Eye (tissue), 1 donor: ENCODE measurements at regions not wholly inside any gene's neighbourhood (a gene's known extent, or its start where the extent isn't known, plus 50 kb on each side); places are given as distances from the start of the nearest gene placed in this dataset.
A peak's percentile ranks its signal among the peaks of the same experiment; 100 is the strongest.
"Not testable (repeated sequence)": the region's sequence is repeated elsewhere in the genome, so short reads cannot be mapped to it uniquely, and the experiment has no call there.

Experiments used
- DNase-seq: peaks from one replicate; pipeline ENCODE4 v3.0.0-alpha.2; 2015

DNA sequence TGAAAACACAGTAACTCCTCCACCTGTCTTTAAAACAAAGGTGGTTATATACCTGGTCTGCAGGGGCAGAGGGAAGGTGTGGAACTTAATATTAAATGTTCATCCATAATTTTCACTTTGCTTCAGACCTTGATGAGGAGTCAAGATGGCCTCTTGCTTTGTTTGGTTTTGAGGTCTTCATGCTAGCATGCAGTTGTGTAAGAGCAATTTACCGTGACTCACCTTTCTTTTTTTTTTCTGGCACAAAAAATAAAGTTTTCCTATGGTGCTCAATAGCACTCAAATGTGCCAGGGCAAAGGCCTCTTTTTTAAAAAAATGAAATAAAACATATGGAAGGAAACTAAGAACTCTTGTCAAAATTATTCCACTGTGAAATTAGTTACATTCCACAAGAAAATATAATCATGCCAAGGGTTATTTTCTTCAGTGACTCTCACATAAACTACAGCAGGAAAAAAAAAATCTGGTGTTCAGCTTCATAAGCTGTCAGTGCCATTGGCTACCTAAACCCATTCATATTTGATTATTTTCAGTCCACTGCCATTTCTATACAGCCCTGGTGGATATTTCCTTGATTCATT is 128.2 kb downstream of the SLC7A11 start:
- DNase-seq: no peak

DNA sequence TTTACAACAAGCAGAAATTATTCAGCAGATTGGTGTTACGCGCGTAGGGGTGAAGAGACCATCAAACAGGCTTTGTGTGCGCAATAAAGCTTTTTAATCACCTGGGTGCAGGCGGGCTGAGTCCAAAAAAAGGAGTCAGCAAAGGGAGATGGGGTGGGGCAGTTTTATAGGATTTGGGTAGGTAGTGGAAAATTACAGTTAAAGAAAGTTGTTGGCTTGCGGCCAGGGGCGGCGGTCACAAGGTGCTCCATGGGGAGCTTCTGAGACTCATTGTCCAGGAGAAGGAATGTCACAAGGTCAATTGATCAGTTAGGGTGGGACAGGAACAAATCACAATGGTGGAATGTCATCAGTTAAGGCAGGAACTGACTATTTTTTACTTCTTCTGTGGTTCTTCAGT is 129.3 kb downstream of the SLC7A11 start:
- DNase-seq: not testable (repeated sequence)

DNA sequence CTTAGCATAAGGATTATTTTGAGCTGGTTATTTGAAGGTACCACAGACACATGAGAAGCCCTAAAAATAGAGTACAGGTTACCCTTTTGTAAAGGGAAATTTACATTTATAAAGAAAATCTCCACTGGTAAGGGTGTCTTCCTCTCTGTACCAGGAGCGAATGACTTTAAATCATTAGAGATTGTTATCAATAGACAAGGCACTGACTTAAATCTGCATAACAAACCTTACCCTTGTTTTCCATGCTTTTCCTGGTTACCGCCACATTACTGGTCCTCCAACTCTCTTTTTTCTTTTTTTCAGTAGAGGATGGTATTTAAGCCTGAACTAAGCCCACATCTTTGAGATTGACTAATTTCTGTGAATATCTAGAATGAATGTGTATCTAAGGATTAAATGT is 129.8 kb downstream of the SLC7A11 start:
- DNase-seq: no peak

- DNase-seq: no peak
These were observed 130.6 kb downstream of the SLC7A11 start for GRCh38 chr4:138111462-138112000.

- no peak for DNase-seq
These were observed 131.3 kb downstream of the SLC7A11 start for GRCh38 chr4:138110815-138111214.

DNA sequence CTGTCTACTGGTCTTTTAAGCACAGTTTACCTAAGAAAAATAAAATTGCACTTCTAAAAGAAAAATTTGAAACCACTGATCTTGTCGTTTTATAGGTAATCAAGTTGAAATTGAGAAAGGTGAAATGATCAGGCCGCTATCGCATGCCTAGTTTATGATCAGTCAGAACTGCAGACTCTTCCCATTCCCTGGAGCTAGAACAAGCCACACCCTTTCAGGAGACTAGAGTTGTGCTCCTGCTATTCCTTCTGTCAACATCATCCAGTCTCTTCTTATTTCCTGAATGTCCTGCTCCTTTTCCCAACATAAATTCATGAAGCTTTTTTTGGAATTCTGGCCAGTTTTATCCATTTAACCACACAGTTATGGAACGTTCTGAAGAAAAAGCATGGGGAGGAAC is 135.1 kb downstream of the SLC7A11 start:
- no peak for DNase-seq

GRCh38 chr4:138105331-138105730 is 136.8 kb downstream of the SLC7A11 start:
- no peak for DNase-seq

GRCh38 chr4:138104284-138104680 is 137.9 kb downstream of the SLC7A11 start:
- peak; percentile 73 for DNase-seq

DNA sequence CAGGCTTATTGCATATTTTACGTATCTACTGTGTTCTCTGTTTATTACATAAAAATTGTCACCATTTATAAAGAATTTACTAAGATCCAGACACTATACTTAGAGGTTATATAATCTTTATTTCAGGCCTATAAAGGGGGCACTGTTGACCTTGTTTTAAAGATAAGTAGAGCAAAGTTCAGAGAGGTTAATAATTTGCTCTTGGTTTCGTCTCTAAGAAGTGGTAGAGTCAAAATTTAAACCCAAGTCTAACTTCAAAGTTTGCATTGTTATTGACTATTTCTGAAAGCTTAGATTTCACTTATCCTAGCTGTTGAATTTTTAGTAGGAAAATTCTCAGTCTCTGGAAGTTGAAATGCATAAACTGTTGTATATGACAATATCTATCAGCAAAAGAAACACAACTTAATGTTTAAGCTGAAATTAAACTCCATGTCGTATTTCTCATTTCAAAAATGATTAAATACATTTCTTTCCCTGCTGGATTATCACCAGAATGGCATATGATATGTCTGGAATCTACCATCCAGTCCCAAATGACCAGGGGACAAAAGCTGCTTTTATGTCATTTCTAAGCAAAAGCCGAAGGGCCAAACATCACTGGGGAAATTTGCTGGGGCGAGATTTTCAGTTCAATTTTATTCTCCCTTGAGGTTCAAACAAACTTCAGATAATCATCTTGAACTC is 138.4 kb downstream of the SLC7A11 start:
- no peak for DNase-seq

DNA sequence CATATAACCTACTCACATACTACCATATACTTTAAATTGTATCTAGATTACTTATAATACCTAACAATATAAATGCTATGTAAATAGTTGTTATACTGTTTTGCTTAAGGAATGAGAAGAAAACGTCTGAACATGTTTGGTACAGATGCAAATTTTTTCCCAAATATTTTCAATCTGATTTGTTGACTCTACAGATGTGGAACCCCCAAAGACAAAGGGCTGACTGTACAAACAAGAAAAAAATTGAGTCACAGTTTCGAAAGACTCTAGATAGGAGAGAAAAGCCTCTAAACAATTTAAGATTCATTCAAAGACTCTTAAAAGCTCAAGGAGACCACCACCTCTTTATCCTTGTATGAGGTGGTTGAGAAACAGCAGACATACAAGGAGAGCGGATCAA is 142.8 kb downstream of the SLC7A11 start:
- no peak for DNase-seq

DNA sequence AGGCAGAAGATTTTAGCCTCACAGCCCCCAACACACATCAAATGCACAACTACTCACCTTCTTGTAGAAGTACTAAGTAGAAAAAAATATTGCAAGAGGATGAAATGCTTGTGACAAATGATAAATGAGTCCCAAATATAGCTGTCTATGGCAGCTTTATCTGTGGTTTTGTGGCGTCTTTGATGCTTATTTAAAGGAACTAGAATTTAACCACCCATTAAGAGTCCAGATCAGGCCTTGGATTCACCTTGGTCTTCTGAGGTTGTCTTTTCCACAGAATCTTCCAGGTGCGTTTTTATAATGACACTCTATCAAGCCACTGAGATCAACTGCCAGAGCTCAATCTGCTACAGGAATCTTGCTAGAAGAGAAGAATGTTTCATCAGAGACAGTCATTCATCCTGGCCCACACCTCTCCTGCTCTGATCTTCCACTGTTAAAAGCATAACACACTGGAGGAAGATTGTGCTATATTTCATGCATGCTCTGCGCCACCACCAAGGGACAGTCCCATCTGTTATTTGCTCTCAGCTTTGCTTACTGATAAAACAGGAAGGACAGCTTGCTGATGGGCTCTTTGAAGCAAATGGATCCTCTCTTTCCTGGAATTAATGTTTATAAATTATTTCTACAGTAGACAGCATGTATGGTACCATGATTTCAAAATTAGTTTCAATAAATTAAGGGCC is 144.1 kb downstream of the SLC7A11 start:
- DNase-seq: no peak

DNA sequence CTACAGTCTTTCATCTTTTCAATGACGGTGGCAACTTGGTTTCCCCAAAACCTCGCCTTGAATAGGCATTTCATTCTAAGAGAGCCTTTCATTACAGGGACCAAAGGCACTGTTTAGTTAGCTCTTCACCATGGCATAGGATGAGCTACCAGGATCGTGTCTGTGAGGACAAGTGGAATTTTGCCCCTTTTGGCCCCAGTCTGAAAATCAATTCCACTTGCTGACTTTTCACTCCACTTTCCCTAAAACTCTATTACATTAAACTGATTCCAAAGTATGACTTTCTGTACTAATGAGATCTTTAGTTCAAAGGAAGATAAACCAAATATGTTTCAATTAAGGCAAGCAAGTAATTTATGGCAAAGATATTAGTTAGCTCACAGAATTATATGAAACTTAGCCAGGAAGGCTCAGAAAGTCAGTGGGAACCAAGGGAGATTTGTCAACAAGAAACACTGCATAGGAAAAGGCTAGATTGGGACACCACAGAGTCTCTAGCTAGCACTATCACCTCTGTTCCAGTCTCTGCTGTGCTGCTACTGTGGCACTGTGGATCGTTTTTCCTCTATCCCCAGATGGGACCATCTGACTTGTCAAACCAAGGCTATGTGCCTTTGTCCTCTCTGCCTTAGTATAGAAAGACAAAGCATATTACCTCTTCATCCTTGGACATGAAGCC is 145.6 kb downstream of the SLC7A11 start:
- no peak for DNase-seq

DNA sequence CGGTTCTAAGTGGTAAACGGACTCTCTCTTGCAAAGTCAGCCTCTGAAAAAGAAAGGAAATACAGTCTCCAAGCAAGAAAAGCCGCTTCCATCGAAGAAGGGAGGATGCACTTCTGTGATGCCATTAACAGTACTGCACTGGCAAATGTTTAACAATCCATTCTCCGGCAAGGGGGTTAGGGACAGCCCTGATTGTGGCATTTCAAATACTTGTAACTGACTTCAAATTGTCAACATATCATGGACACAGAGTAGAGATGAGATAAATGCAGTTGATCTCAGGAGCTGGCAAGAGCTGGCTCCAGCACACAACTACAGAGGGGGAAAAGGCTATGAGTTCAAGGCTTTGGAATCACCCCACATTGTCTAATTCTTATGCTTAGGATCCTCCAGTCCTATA is 146.8 kb downstream of the SLC7A11 start:
- no peak for DNase-seq

DNA sequence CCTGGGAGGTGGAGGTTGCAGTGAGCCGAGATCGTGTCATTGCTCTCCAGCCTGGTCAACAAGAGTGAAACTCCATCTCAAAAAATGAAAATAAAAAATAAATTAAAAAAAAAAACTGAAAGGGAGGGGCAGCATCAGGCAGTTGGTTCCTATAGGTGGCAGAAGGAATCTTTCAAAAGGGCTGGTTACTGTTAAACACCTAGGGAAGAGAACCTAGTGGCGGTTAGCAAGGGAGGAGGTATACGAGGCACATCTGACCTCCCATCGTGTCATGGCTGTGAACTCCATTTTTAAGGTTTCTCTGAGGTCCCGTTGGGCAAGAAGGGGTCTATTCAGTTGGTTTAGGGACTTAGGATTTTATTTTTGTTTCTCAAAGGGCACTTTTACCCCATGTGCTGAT is 150.1 kb downstream of the SLC7A11 start:
- DNase-seq: no peak

- no peak for DNase-seq
These were observed 151.1 kb downstream of the SLC7A11 start for GRCh38 chr4:138090918-138091676.

DNA sequence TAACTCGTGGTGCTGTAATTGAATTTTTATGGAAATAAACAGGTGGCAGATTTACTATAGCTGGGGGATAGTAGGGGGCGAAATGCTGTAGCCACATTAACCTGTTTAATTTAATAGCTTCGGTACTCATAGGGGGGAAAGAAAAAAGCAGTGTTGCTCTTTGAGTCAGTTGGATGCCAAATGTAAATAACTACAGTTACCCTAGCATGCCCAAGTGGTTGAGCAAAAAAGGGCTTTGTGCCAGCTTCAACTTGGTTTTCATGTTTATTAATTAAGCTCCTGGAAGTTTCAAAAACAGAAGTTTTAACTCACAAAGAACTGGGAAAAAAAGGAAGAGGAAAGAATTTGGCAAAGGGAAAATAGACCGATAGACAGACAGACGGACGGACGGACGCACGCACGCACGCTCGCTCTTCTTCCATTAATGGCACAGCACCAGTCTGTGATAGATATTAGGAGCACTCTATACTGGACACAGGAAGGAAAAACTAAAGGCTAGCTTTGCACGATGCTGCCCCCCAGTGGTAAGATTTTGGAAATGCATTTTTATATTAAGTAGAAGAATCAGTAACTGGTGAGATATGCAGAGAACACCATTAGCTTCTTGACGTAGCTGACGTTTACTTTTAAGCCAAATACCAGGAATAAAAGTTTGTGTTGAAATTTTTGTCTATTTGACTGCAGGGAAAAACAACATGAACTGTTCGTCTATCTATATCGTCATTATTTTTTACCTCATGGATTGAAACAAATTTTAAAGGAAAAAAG is 151.8 kb downstream of the SLC7A11 start:
- DNase-seq: peak; percentile 95

- DNase-seq: no peak
These were observed 153.5 kb downstream of the SLC7A11 start for GRCh38 chr4:138088449-138089208.

DNA sequence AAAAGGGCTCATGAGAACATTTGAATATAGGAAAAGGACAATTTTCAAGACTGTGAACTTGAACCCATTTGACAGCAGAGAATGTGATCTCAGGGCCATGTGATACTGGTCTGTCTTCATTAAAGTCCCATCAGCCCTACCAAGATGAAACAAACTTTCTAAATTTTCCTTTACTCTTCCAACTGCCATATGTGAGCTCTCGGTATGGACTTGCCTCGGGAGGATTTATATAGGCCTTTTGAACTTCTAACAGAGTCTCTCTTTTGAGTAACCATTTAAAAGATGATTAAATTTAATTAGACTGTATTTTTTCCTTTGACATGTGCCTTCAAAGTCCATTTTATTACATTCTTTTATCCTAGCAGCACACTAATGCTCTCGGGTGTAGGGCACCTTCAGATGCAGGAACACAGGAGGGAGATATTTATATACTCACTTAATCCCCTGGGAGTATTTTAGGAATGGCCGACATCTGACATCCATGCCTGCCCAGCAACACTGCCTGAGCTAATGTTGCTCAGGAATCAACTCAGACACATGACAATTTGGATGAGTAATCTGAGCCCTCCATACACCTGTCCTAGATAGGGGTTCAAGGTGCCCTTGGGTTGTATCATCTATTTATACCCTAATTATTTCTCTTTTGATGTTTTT is 155.0 kb downstream of the SLC7A11 start:
- DNase-seq: no peak

GRCh38 chr4:138086611-138087041 is 155.5 kb downstream of the SLC7A11 start:
- DNase-seq: peak; percentile 48

DNA sequence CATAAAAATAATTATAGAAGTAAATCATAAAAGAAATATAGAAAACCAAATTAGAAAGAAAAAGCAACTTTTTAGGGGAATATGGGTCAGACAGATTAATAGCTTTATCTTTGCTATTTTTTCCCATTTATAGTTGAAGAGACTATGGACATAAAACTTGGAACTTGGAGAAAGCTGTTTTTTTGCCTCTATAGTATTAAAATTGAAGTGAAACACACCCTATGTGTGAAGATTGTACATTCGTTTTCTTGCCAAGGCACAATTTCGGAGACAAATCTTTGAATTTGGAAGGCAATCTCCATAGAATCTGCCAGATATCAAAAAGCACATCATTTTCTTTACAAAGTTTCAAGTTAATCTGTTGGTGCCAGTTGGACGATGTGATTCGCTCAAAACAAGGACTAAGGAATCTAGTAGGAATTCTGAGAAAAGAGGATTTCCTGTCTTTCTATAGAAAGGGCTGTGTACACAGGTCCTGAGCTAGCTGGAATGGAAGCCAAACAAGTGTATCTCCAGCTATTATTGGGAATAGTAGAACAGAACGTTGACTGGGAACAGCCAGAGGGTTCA is 156.3 kb downstream of the SLC7A11 start:
- DNase-seq: no peak
